Esophagus squamous epithelium (tissue), 5 donors: ENCODE measurements at regions not wholly inside any gene's neighbourhood (a gene's known extent, or its start where the extent isn't known, plus 50 kb on each side); places are given as distances from the start of the nearest gene placed in this dataset.

Experiments used
- DNase-seq: peaks from one replicate; lab custom pipeline; 2025; lab: John Stamatoyannopoulos, UW
- H3K27ac ChIP-seq, 4 donors: fragments of 200-600 bp; sonication (generic); one replicate each; pipeline ENCODE4 v1.5.1; 2016 to 2019; ENCODE audit warnings: mild to moderate bottlenecking in 1 of 4
- H3K27me3 ChIP-seq, 4 donors: fragments of 200-600 bp; sonication (generic); 1 replicate in 3 of 4; 2 replicates in 1 of 4; pipeline versions ENCODE4 v1.5.1 to v1.6.0; 2017 to 2021; ENCODE audit warnings: antibody characterized with exemption in 1 of 4
- H3K36me3 ChIP-seq, 3 donors: fragments of 200-600 bp; sonication (generic); one replicate each; pipeline ENCODE4 v1.5.1; 2016 to 2019
- H3K4me1 ChIP-seq, 3 donors: fragments of 200-600 bp; sonication (generic); one replicate each; pipeline ENCODE4 v1.5.1; 2017 to 2019
- H3K4me3 ChIP-seq, 4 donors: fragments of 200-600 bp; sonication (generic); 1 replicate in 3 of 4; 2 replicates in 1 of 4; pipeline ENCODE4 v1.5.1; 2016 to 2019; ENCODE audit warnings: mild to moderate bottlenecking in 2 of 4, moderate library complexity in 1 of 4
- H3K9me3 ChIP-seq, 3 donors: fragments of 200-600 bp; sonication (generic); one replicate each; pipeline ENCODE4 v1.5.1; 2016 to 2019
- CTCF ChIP-seq, 6 experiments: fragments of 450-650 bp in 4 of 6; fragments of 200-600 bp in 2 of 6; sonication (generic) in 2 of 6; IDR thresholded peaks; one replicate each; pipeline ENCODE4 v1.5.1; 2016 to 2019; ENCODE audit warnings: antibody characterized with exemption in 6 of 6, mild to moderate bottlenecking in 4 of 6, moderate library complexity in 4 of 6
- POLR2A ChIP-seq, 4 donors: fragments of 450-650 bp; IDR thresholded peaks; one replicate each; pipeline ENCODE4 v1.6.1; 2017; ENCODE audit warnings: antibody characterized with exemption in 4 of 4, mild to moderate bottlenecking in 4 of 4, moderate library complexity in 3 of 4
- WGBS, 2 donors: methylation state at CpG; one replicate each; pipeline ENCODE4 v1.1.5; 2018; 5-methylcytosine and 5-hydroxymethylcytosine counted together
- intact Hi-C: fragments of 100-400 bp; cut with DNase I; formaldehyde crosslinking; loops from one replicate; pipeline ENCODE4 v1.15.0; 2022
- donor health status: DM: yes; HTN: yes; CAD: no.

GRCh38 chr21:15140321-15141019 lies 75.7 kb upstream of the NRIP1 start:
- intact Hi-C loops = no loop called here
- WGBS, 2 donors = 30 to 36% methylated on average over 9 of the region's 9 CpGs
- Histone ChIP-seq H3K4me3 (no peak overlapping the region), H3K27me3 (peaks cover 0 to 7% (median 0%) of the 10 kb centered on the region in 4 donors), H3K4me1 (peaks cover 0 to 39% (median 9%) of the 10 kb centered on the region in 3 donors), H3K27ac (no peak overlapping the region), H3K9me3 (no peaks in the 10 kb centered on the region), H3K36me3 (no peaks in the 10 kb centered on the region)
- no peak for DNase-seq
- TF ChIP-seq CTCF (IDR thresholded peaks at IDR 0.05) (no peak), POLR2A (IDR thresholded peaks at IDR 0.05) (no peak)

- intact Hi-C loops = no loop called here
- Histone ChIP-seq H3K36me3 (no peaks in the 10 kb centered on the region), H3K4me1 (peaks cover 0 to 29% (median 5%) of the 10 kb centered on the region in 3 donors), H3K9me3 (no peaks in the 10 kb centered on the region), H3K27ac (no peak overlapping the region), H3K27me3 (peaks cover 0 to 7% (median 0%) of the 10 kb centered on the region in 4 donors), H3K4me3 (no peak overlapping the region)
- no peak for DNase-seq
- TF ChIP-seq CTCF (IDR thresholded peaks at IDR 0.05) = no peak
- no peak for TF ChIP-seq POLR2A (IDR thresholded peaks at IDR 0.05)
- WGBS, 2 donors = 31 to 49% methylated on average over 8 of the region's 8 CpGs
These were observed 76.6 kb upstream of the NRIP1 start for GRCh38 chr21:15141261-15141970.

GRCh38 chr21:15144026-15144425 lies 79.2 kb upstream of the NRIP1 start:
- intact Hi-C loops = no loop called here
- TF ChIP-seq CTCF (IDR thresholded peaks at IDR 0.05) (no peak), POLR2A (IDR thresholded peaks at IDR 0.05) (no peak)
- 64 to 82% methylated on average over 3 to 4 of the region's 4 CpGs for WGBS, 2 donors

GRCh38 chr21:15148437-15148836 lies 83.6 kb upstream of the NRIP1 start:
- Histone ChIP-seq H3K36me3 (no peaks in the 10 kb centered on the region), H3K9me3 (no peaks in the 10 kb centered on the region), H3K27me3 (peaks cover 0 to 4% (median 0%) of the 10 kb centered on the region in 4 donors), H3K4me1 (no peaks in the 10 kb centered on the region), H3K27ac (no peak overlapping the region), H3K4me3 (no peak overlapping the region)
- no peak for DNase-seq
- WGBS, 2 donors = 80 to 100% methylated on average over 2 of the region's 2 CpGs
- intact Hi-C loops = no loop called here
- TF ChIP-seq CTCF (IDR thresholded peaks at IDR 0.05) = no peak
- no peak for TF ChIP-seq POLR2A (IDR thresholded peaks at IDR 0.05)

More at GRCh38 chr21:15144026-15144425, 79.2 kb upstream of the NRIP1 start:
- Histone ChIP-seq H3K27ac (no peak overlapping the region), H3K36me3 (no peaks in the 10 kb centered on the region), H3K9me3 (no peaks in the 10 kb centered on the region), H3K4me3 (no peak overlapping the region), H3K27me3 (peaks cover 0 to 7% (median 2%) of the 10 kb centered on the region in 4 donors), H3K4me1 (peaks cover 0 to 22% (median 3%) of the 10 kb centered on the region in 3 donors)
- no peak for DNase-seq

GRCh38 chr21:15149600-15150224 lies 84.9 kb upstream of the NRIP1 start:
- Histone ChIP-seq H3K9me3 (no peaks in the 10 kb centered on the region), H3K36me3 (no peaks in the 10 kb centered on the region), H3K4me1 (no peaks in the 10 kb centered on the region), H3K27ac (no peak overlapping the region), H3K4me3 (no peak overlapping the region), H3K27me3 (peaks cover 0 to 4% (median 0%) of the 10 kb centered on the region in 4 donors)
- DNase-seq = no peak
- intact Hi-C loops = no loop called here
- 91 to 96% methylated on average over 3 of the region's 3 CpGs for WGBS, 2 donors
- no peak for TF ChIP-seq POLR2A (IDR thresholded peaks at IDR 0.05)
